Right hindlimb (tissue), 1 donor: ENCODE measurements at regions not wholly inside any gene's neighbourhood (a gene's known extent, or its start where the extent isn't known, plus 50 kb on each side); places are given as distances from the start of the nearest gene placed in this dataset.

Source experiments
- DNase-seq: peaks from one replicate; pipeline ENCODE4 v3.0.0-alpha.2; 2018

GRCh38 chr3:72560846-72561675 is 287.2 kb downstream of the SHQ1 start:
- no peak for DNase-seq

GRCh38 chr3:72559385-72559784 is 288.9 kb downstream of the SHQ1 start:
- DNase-seq, result no peak

- no peak for DNase-seq
Measured at GRCh38 chr3:72558001-72558400, 290.2 kb downstream of the SHQ1 start.

GRCh38 chr3:72555714-72556113 is 292.5 kb downstream of the SHQ1 start:
- no peak for DNase-seq

- DNase-seq, result no peak
Measured at GRCh38 chr3:72554689-72555088, 293.6 kb downstream of the SHQ1 start.

GRCh38 chr3:72553298-72553697 is 294.9 kb downstream of the SHQ1 start:
- DNase-seq, result no peak

GRCh38 chr3:72550582-72551262 is 297.5 kb downstream of the SHQ1 start:
- DNase-seq, result no peak

- no peak for DNase-seq
Measured at GRCh38 chr3:72549761-72550581, 298.3 kb downstream of the SHQ1 start.

GRCh38 chr3:72548981-72549380 is 299.3 kb downstream of the SHQ1 start:
- no peak for DNase-seq

- no peak for DNase-seq
Measured at GRCh38 chr3:72548461-72548860, 299.8 kb downstream of the SHQ1 start.

GRCh38 chr3:72547183-72547582 is 301.1 kb downstream of the SHQ1 start:
- DNase-seq, result no peak

- no peak for DNase-seq
Measured at GRCh38 chr3:72544239-72544638, 304.0 kb downstream of the SHQ1 start.

GRCh38 chr3:72543246-72543645 is 305.0 kb downstream of the SHQ1 start:
- no peak for DNase-seq

GRCh38 chr3:72542781-72543180 is 305.5 kb downstream of the SHQ1 start:
- no peak for DNase-seq

GRCh38 chr3:72539856-72540255 is 308.4 kb downstream of the SHQ1 start:
- DNase-seq, result no peak

- DNase-seq, result no peak
Measured at GRCh38 chr3:72538070-72538745, 310.0 kb downstream of the SHQ1 start.

- DNase-seq, result no peak
Measured at GRCh38 chr3:72537448-72537847, 310.8 kb downstream of the SHQ1 start.

- no peak for DNase-seq
Measured at GRCh38 chr3:72536878-72537267, 311.4 kb downstream of the SHQ1 start.

GRCh38 chr3:72536206-72536877 is 311.9 kb downstream of the SHQ1 start:
- DNase-seq, result no peak

GRCh38 chr3:72535772-72536171 is 312.5 kb downstream of the SHQ1 start:
- DNase-seq, result no peak

GRCh38 chr3:72533591-72534473 is 314.4 kb downstream of the SHQ1 start:
- no peak for DNase-seq
